NCI-H1092 (cell line): ENCODE measurements at regions not wholly inside any gene's neighbourhood (a gene's known extent, or its start where the extent isn't known, plus 50 kb on each side); places are given as distances from the start of the nearest gene placed in this dataset.

Source experiments
- DNase-seq: peaks from one replicate; lab custom pipeline; 2025; lab: John Stamatoyannopoulos, UW

DNA sequence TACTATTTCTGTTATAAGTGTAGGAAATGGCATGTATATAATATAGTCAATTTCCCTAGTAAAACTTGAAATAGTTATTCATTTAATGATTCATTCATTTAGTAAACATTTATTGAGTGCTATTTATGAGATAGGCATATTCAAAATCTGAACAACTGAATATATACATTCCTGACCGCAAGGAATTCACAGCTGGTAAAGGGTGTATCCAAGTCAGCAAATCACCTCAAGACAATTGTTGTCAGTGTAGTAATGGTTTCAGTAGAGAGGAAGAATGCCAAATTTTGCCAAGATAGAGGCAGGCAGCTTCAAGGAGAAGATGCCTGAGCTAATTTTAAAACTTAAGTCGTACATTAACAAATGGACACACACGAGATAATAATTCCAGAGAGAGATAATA, 89.8 kb upstream of the CHST9 start:
- no peak for DNase-seq

DNA sequence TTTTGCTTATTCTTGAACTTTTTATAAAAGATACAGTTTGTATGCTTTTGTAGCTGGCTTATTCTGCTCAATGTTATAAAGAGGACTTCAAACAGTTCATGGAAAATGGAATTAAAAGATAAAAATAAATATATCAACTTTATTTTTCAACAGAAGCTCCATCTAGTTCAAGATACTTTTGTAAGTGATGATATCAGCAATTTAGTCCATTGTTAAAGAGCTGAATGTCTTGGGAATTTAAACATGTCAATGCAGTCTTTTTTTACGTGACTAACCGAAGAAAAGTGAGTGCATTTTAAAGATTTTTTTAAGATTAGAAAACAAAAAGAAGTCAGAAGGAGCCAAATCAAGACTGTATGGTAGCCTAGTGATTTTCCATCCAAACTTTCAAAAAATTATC, 85.4 kb upstream of the CHST9 start:
- DNase-seq, result no peak

DNA sequence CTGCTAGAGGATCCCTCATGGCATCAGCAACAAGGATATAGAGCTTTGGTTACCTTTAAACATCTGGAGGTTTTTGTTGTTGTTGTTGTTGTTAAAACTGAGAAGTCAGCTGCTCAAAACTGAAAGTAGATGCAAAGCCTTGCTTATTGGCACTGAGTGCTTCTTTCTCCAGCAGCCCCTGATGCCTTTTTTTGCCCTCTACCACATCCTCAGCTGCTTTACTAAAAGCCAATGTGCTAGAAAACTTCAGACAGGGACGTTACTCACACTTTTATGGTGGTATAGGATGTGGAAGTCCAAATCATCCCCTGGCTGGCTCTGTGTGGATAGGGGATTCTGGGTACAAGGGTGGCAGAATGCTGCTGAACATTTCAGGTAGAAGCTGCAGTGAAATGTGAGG, 78.3 kb upstream of the CHST9 start:
- DNase-seq, result no peak

- no peak for DNase-seq
Observed at GRCh38 chr18:27261769-27262549, 76.9 kb upstream of the CHST9 start.

DNA sequence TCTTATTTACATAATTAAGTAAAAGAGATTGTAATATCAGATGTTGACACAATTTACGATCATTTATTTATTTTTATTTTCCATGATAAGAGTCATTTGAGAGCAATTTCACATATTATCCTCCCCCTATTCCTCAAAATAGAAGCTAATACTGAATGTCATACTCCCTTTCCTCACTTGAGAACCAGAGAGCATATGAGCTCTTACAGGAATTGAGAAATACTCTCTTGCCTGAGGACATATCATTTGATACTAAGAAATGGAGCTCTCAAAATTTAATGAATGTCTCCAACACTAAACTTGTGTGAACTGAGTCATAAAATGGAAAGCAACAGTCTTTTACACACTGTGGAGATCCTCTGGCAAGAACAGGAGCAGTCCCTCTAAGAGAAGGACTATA, 68.5 kb upstream of the CHST9 start:
- no peak for DNase-seq

GRCh38 chr18:27250471-27250870, 65.4 kb upstream of the CHST9 start:
- DNase-seq, result no peak

DNA sequence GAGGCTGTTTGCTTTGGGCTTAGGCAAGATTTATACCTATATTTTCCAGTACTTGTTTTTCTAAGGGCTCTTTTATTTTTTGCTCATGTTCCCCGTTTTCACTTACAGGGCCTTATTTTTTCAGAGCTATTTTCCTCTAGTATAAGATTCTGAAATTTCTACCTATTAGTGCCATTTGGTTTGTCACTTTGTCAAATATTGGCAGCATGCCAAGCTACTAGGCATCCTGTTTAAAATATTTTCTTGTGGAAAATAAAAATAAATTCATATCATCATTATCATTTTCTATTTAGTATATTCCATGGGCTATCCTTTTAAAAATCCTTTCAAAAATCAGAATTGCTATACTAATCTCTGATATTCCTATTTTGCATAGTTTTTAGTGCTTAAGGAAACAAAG, 64.8 kb upstream of the CHST9 start:
- no peak for DNase-seq

GRCh38 chr18:27244259-27244658, 59.2 kb upstream of the CHST9 start:
- DNase-seq, result no peak

- DNase-seq, result no peak
Observed at GRCh38 chr18:27242392-27243047, 57.4 kb upstream of the CHST9 start.

- DNase-seq, result no peak
Observed at GRCh38 chr18:27240383-27240782, 55.3 kb upstream of the CHST9 start.

- no peak for DNase-seq
Observed at GRCh38 chr18:27239669-27240068, 54.6 kb upstream of the CHST9 start.

- no peak for DNase-seq
Observed at GRCh38 chr18:27235218-27235870, 50.2 kb upstream of the CHST9 start.
